EL (cell line): ENCODE measurements at regions not wholly inside any gene's neighbourhood (a gene's known extent, or its start where the extent isn't known, plus 50 kb on each side); places are given as distances from the start of the nearest gene placed in this dataset.
"Not testable (repeated sequence)": the region's sequence is repeated elsewhere in the genome, so short reads cannot be mapped to it uniquely, and the experiment has no call there.

Experiments used
- DNase-seq: peaks from one replicate; pipeline ENCODE4 v3.0.0-alpha.2; 2016

GRCh38 chr5:111859533-111860270 is 102.7 kb upstream of the NREP start:
- peak; percentile 54 for DNase-seq

DNA sequence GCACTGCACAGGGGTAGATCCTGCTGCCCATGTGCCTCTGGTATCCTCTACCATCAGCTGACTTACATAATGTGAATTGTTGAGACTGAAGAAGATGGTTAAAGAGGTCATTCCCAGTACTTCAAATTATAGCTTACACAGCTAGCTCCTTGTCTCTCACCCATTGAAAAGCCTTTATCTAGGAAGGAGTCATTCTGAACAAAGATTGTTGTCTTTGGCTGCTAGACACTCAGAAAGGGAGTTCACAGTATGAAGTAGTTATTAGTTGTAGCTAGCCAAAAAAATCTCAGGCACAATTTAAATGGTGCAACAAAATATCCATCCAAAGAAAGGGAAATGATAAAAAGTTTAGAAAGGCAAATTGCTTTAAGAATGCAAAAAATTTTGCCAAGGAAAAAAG is 102.0 kb upstream of the NREP start:
- no peak for DNase-seq

- DNase-seq: peak; percentile 22
Measured at GRCh38 chr5:111857623-111858022, 100.6 kb upstream of the NREP start.

GRCh38 chr5:111856876-111857466 is 100.0 kb upstream of the NREP start:
- DNase-seq: no peak

GRCh38 chr5:111855356-111855755 is 98.4 kb upstream of the NREP start:
- no peak for DNase-seq

DNA sequence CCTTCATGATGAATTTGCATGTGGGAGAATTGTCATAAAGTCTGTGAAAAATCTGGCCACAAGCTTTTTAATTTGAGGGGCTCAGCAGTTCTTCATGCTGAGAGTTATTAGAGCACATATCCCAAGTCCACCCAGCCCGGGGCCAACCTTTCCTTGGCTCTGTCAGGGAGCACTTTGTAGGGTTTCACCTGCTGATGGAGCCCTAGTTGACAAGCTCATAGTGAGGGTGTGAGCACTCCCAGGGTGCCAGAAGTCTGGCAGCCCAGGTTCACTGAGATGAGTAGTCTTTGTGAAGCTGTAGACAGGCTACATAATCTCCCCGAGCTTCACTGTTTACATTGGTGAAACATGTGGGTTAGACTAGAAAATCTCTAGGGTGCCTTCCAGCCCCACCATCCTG is 97.2 kb upstream of the NREP start:
- DNase-seq: no peak

- DNase-seq: peak; percentile 22
Measured at GRCh38 chr5:111853748-111854147, 96.8 kb upstream of the NREP start.

- no peak for DNase-seq
Measured at GRCh38 chr5:111851631-111852548, 94.9 kb upstream of the NREP start.

DNA sequence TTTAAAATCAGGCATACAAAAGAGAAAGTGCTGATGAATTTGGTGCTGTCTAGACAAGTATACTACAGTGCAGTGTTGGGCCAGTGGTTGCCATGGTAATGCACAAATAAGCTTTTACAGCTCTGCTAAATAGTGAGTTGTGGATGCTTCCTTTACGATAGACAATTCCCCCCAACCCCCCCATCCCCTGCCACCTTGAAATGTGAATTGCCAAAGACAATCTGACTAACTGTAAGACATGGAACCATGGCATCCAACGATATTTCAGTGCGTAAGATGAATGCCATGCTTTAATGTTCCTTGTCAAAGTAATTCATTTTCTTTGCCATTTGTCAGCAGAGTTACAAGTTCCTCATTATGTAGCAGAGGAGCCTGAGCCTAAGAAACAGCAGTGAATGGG is 91.5 kb upstream of the NREP start:
- no peak for DNase-seq

- DNase-seq: no peak
Measured at GRCh38 chr5:111847052-111847925, 90.3 kb upstream of the NREP start.

DNA sequence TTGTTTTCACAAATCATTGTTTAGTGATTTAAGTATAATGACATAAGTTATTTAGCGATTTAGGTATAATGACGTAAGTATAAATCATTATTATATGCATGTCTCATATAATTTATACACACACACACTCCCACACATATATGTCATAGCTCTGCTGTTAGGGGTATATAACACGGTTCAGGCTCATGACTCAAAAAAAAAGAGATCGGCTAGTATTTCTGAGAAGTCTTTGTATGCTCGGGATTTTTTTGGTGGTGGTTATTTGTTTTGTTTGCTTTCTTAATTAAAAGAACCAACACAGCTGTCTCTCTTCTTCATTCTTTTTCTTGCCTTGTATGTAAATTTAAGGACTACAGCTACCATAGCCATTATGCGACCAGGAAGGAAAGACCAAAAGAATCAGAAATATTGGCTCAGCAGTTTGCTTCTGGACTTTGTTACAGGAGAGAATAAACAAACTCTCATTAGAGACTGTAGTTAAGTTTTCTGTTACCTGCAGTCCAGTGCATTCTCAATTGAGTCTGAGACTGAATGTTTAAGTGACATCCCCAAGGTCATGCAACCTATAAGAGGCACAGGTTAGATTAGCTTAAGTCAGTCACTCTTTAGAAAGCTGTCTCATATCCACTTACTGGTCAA is 83.2 kb upstream of the NREP start:
- DNase-seq: no peak

GRCh38 chr5:111839438-111839837 is 82.4 kb upstream of the NREP start:
- no peak for DNase-seq

DNA sequence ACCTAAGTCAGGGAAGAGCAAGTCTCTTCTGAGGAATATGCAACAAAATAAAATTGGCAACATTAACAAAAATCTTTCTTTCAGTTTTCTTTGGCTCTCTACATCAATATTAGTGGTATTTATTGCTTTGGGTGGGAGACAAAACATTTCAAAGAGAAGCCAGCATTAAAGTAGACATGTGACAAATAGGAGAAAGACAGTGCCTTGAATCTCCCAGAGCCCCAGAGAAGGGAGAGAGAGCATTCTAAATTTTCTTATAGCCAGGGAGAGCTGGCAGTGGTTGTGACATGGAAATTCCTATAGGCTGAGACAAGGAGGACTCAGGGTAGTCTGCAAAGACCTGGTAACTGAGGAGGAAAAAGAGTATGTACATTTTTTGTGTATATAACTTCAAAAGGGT is 79.4 kb upstream of the NREP start:
- DNase-seq: no peak

- DNase-seq: no peak
Measured at GRCh38 chr5:111834926-111835599, 78.1 kb upstream of the NREP start.

GRCh38 chr5:111830333-111830732 is 73.3 kb upstream of the NREP start:
- peak; percentile 85 for DNase-seq

- DNase-seq: peak; percentile 92
Measured at GRCh38 chr5:111829701-111830100, 72.7 kb upstream of the NREP start.

DNA sequence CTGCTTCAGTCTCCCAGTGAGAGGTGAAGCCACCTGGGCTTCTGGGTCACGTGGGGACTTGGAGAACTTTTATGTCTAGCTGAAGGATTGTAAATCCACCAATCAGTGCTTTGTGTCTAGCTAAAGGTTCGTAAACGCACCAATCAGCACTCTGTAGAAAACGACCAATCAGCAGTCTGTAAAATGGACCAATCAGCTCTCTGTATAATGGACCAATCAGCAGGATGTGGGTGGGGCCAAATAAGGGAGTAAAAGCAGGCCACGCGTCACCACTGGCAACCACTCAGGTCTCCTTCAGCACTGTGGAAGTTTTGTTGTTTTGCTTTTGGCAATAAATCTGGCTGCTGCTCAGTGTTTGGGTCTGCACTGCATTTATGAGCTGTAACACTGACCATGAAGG is 69.1 kb upstream of the NREP start:
- no peak for DNase-seq

- no peak for DNase-seq
Measured at GRCh38 chr5:111820072-111820471, 63.1 kb upstream of the NREP start.

DNA sequence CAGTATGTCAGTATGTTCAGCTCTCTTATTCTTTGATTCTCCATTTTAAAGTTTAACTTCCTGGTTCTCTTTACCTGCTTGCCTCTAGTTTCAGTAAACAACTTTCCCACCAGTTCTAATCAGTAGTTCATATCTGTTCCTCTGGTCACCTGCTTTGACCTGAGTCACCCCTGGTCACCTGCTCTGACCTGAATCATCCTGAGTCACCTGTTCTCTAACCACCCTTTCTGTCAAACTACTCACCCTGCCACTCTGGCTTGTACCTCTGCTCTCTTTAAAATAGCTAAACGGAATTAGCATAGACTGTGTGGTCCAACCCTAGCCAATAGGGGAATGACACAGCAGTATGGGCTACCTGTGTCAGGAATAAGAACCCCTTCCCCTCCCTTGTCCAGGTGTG is 62.0 kb upstream of the NREP start:
- DNase-seq: not testable (repeated sequence)

DNA sequence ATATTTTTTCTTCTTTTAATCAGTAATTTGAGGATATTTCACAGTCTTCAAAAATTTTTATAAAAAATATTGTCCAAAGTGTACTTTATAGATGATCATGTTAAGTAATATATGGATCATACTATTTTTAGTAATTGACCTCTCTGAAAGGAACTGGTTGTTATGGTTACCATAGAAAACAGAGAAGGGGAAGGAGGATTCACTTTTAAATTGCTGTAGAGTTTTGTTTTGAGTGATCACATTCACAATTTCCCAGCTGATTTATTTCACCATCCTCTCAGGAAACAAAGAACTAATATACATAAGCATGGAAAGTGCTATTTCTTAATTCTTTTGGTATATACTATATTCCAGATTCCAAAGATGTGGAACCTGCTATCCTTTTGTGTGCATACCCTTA is 56.5 kb upstream of the NREP start:
- no peak for DNase-seq

GRCh38 chr5:111810112-111810511 is 53.1 kb upstream of the NREP start:
- no peak for DNase-seq
